Body of pancreas (tissue), 4 donors: ENCODE measurements at regions not wholly inside any gene's neighbourhood (a gene's known extent, or its start where the extent isn't known, plus 50 kb on each side); places are given as distances from the start of the nearest gene placed in this dataset.

ENCODE experiments used
- ATAC-seq: fragments of 150-250 bp; one replicate; pipeline ENCODE4 v1.9.1; 2016
- DNase-seq, 4 donors: peaks; one replicate each; pipeline ENCODE4 v3.0.0-alpha.2; 2019
- H3K27ac ChIP-seq, 4 donors: fragments of 200-600 bp; sonication (generic); 1 replicate in 3 of 4; 2 replicates in 1 of 4; pipeline versions ENCODE4 v1.5.1 to v1.6.1; 2016 to 2019; ENCODE audit warnings: mild to moderate bottlenecking in 1 of 4, mixed read lengths in 1 of 4, moderate library complexity in 1 of 4
- H3K27me3 ChIP-seq, 2 donors: fragments of 200-600 bp; sonication (generic); one replicate each; pipeline ENCODE4 v1.6.0; 2016; ENCODE audit warnings: mild to moderate bottlenecking in 1 of 2
- H3K36me3 ChIP-seq, 2 donors: fragments of 200-600 bp; sonication (generic); replicated peaks in 1 of 2; 2 replicates each; pipeline ENCODE4 v1.5.1; 2016; ENCODE audit warnings: low read depth in 2 of 2; ENCODE audit not compliant: insufficient read depth in 1 of 2
- H3K4me1 ChIP-seq: fragments of 200-600 bp; sonication (generic); one replicate; pipeline ENCODE4 v1.6.0; 2016
- H3K4me3 ChIP-seq, 2 donors: fragments of 200-600 bp; sonication (generic); 1 replicate in 1 of 2; 2 replicates in 1 of 2; pipeline ENCODE4 v1.5.1; 2016 to 2019
- H3K9me3 ChIP-seq, 3 donors: fragments of 200-600 bp; sonication (generic); 1 replicate in 2 of 3; 2 replicates in 1 of 3; pipeline ENCODE4 v1.5.1; 2016
- POLR2A ChIP-seq, 3 donors: fragments of 450-650 bp; IDR thresholded peaks; one replicate each; pipeline ENCODE4 v1.6.1; 2016; ENCODE audit warnings: antibody characterized with exemption in 3 of 3, mild to moderate bottlenecking in 2 of 3
- WGBS, 2 donors: methylation state at CpG; one replicate each; pipeline ENCODE4 v1.1.5; 2017; 5-methylcytosine and 5-hydroxymethylcytosine counted together
- intact Hi-C: fragments of 100-400 bp; cut with DNase I; formaldehyde crosslinking; loops from one replicate; pipeline ENCODE4 v1.15.1; 2023
- TF ChIP-seq, protein P1 (sequence below), 7 experiments: fragments of 450-650 bp in 4 of 7; fragments of 200-600 bp in 3 of 7; sonication (generic) in 3 of 7; IDR thresholded peaks; one replicate each; pipeline ENCODE4 v1.5.1; 2016 to 2019; ENCODE audit warnings: antibody characterized with exemption in 7 of 7

- no peaks in the 10 kb centered on the region for H3K27me3 ChIP-seq
- no peaks in the 10 kb centered on the region for H3K4me1 ChIP-seq
- intact Hi-C loops = no loop called here
- no peak overlapping the region for H3K27ac ChIP-seq
- ATAC-seq (no peak), DNase-seq (no peak)
- no peak for TF ChIP-seq POLR2A (IDR thresholded peaks at IDR 0.05)
- TF ChIP-seq, protein P1, sequence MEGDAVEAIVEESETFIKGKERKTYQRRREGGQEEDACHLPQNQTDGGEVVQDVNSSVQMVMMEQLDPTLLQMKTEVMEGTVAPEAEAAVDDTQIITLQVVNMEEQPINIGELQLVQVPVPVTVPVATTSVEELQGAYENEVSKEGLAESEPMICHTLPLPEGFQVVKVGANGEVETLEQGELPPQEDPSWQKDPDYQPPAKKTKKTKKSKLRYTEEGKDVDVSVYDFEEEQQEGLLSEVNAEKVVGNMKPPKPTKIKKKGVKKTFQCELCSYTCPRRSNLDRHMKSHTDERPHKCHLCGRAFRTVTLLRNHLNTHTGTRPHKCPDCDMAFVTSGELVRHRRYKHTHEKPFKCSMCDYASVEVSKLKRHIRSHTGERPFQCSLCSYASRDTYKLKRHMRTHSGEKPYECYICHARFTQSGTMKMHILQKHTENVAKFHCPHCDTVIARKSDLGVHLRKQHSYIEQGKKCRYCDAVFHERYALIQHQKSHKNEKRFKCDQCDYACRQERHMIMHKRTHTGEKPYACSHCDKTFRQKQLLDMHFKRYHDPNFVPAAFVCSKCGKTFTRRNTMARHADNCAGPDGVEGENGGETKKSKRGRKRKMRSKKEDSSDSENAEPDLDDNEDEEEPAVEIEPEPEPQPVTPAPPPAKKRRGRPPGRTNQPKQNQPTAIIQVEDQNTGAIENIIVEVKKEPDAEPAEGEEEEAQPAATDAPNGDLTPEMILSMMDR (IDR thresholded peaks at IDR 0.05) = no peak
- 64 to 78% methylated on average over 3 of the region's 3 CpGs for WGBS, 2 donors
- no peaks in the 10 kb centered on the region for H3K9me3 ChIP-seq
- H3K36me3 ChIP-seq = no peaks in the 10 kb centered on the region
- H3K4me3 ChIP-seq = no peak overlapping the region
Observed at GRCh38 chr21:16047904-16048303, 318.1 kb downstream of the USP25 start.

DNA sequence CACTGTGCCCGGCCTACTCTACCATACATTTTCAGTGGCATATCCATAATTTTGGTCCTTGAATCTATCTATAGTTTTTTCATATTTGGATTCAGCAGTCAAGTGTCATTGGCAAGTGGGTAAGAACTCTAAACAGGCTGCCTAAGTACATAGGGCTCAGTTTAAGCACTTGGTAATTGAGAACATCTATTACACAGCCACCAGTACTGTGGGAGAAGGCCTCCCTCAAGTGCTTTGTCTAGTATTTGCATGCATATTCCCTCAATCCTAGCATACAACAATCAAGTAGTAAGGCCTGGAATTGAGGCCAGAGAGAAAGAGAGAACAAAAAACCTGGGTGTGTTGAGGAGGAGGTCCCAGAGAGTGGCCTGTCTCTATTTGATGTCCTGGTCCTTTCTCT, 325.2 kb downstream of the USP25 start:
- 72 to 78% methylated on average over 1 of the region's 1 CpG for WGBS, 2 donors

GRCh38 chr21:16058896-16059295, 329.1 kb downstream of the USP25 start:
- H3K27me3 ChIP-seq = no peaks in the 10 kb centered on the region
- TF ChIP-seq, protein P1 (IDR thresholded peaks at IDR 0.05) = no peak
- TF ChIP-seq POLR2A (IDR thresholded peaks at IDR 0.05) = no peak
- no peak for ATAC-seq
- H3K9me3 ChIP-seq = no peaks in the 10 kb centered on the region
- intact Hi-C loops = no loop called here
- no peaks in the 10 kb centered on the region for H3K4me1 ChIP-seq
- no peaks in the 10 kb centered on the region for H3K36me3 ChIP-seq
- H3K4me3 ChIP-seq = no peak overlapping the region
- H3K27ac ChIP-seq = no peak overlapping the region
- no peak for DNase-seq

More for the DNA sequence above, 325.2 kb downstream of the USP25 start:
- intact Hi-C loops = no loop called here
- no peaks in the 10 kb centered on the region for H3K9me3 ChIP-seq
- TF ChIP-seq, protein P1 (IDR thresholded peaks at IDR 0.05) = no peak
- no peak for TF ChIP-seq POLR2A (IDR thresholded peaks at IDR 0.05)
- no peaks in the 10 kb centered on the region for H3K36me3 ChIP-seq
- no peaks in the 10 kb centered on the region for H3K27me3 ChIP-seq
- ATAC-seq = no peak
- no peak for DNase-seq
- H3K4me3 ChIP-seq = no peak overlapping the region
- no peaks in the 10 kb centered on the region for H3K4me1 ChIP-seq
- no peak overlapping the region for H3K27ac ChIP-seq

DNA sequence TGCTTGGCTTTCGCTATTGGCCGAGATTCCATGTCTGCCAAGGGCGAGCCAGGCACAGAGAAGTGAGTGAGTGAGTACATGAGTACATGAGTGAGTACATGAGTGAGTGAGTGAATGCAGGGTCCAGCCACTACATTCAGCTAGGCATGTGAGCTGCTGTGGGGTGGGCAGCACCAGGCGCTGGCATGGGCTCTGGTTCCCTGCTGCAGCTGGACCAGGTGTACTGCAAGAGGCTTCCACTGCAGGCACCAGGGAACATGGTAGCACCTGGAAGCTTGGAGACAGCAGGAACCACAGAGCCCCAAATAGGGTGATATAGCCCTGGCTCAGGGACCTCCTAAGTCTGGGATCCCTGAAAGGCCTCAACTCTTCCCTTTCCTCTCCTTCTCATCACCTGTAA, 330.2 kb downstream of the USP25 start:
- intact Hi-C loops = no loop called here

DNA sequence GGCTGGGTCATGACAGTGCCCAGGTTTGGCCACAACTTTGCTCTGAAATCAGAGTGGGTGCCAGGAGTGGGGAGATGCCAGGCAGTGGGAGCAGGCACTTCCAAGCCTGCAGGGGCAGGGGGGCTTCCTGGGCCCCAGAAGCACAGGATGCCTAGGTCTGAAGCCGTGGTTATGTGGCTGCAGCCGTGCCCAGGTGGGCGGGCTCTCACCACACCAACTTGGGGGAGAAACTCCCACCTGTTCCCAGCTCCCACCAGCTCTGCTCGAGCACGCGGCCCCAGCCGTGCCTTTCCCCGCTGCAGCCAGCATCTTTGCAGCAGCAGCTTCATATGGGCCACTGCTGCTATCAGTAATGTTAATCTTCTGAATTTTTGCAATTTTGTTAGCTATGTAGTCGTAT, 331.4 kb downstream of the USP25 start:
- H3K4me3 ChIP-seq = no peak overlapping the region
- WGBS, 2 donors = 81 to 92% methylated on average over 9 of the region's 9 CpGs
- ATAC-seq (no peak), DNase-seq (no peak)
- no peaks in the 10 kb centered on the region for H3K4me1 ChIP-seq
- no peaks in the 10 kb centered on the region for H3K9me3 ChIP-seq
- H3K36me3 ChIP-seq = no peaks in the 10 kb centered on the region
- TF ChIP-seq POLR2A (IDR thresholded peaks at IDR 0.05) = no peak
- TF ChIP-seq, protein P1 (IDR thresholded peaks at IDR 0.05) = no peak
- H3K27me3 ChIP-seq = no peaks in the 10 kb centered on the region
- intact Hi-C loops = no loop called here
- H3K27ac ChIP-seq = no peak overlapping the region

More for the DNA sequence above, 330.2 kb downstream of the USP25 start:
- no peak for ATAC-seq
- 55 to 76% methylated on average over 3 to 4 of the region's 4 CpGs for WGBS, 2 donors
- no peak overlapping the region for H3K27ac ChIP-seq
- no peaks in the 10 kb centered on the region for H3K27me3 ChIP-seq
- H3K4me3 ChIP-seq = no peak overlapping the region
- H3K36me3 ChIP-seq = no peaks in the 10 kb centered on the region
- DNase-seq = no peak
- no peaks in the 10 kb centered on the region for H3K9me3 ChIP-seq
- H3K4me1 ChIP-seq = no peaks in the 10 kb centered on the region
- TF ChIP-seq, protein P1 (IDR thresholded peaks at IDR 0.05) = no peak
